ENCODE measurements at regions not wholly inside any gene's neighbourhood (a gene's known extent, or its start where the extent isn't known, plus 50 kb on each side); places are given as distances from the start of the nearest gene placed in this dataset.
"Not testable (repeated sequence)": the region's sequence is repeated elsewhere in the genome, so short reads cannot be mapped to it uniquely, and the experiment has no call there.

DNA sequence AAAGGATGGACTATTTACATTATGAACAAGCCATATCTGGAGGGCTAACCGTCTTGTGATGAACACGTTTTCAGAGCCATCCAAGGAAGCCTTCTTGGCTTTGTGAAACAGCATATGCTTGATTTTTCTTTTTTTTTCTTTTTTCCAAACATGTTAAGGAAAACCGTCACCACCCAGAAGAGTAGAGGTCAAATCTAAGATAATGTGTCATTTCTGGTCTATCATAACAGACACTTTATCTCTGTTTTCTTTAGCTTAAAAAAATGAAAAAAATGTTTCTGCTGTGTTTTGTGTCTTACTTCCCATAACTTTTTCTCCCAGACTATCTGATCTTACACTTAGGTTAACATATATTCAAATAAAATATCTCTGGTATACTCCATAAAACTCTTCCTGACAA is 76.1 kb upstream of the DGKB start:
- Histone ChIP-seq H3K36me3 (no peaks in the 10 kb centered on the region), H3K4me3 (no peak overlapping the region), H3K9me3 (no peaks in the 10 kb centered on the region), H3K27me3 (no peaks in the 10 kb centered on the region), H3K4me1 (peaks cover 0 to 6% of the 10 kb centered on the region in 2 donors), H3K27ac (no peak overlapping the region)
- no peak for TF ChIP-seq POLR2A (IDR thresholded peaks at IDR 0.05)
- TF ChIP-seq, protein P1, sequence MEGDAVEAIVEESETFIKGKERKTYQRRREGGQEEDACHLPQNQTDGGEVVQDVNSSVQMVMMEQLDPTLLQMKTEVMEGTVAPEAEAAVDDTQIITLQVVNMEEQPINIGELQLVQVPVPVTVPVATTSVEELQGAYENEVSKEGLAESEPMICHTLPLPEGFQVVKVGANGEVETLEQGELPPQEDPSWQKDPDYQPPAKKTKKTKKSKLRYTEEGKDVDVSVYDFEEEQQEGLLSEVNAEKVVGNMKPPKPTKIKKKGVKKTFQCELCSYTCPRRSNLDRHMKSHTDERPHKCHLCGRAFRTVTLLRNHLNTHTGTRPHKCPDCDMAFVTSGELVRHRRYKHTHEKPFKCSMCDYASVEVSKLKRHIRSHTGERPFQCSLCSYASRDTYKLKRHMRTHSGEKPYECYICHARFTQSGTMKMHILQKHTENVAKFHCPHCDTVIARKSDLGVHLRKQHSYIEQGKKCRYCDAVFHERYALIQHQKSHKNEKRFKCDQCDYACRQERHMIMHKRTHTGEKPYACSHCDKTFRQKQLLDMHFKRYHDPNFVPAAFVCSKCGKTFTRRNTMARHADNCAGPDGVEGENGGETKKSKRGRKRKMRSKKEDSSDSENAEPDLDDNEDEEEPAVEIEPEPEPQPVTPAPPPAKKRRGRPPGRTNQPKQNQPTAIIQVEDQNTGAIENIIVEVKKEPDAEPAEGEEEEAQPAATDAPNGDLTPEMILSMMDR (IDR thresholded peaks at IDR 0.05 in 4 of 5, conservative IDR thresholded peaks at IDR 0.05 in 1 of 5): no peak
- DNase-seq (no peak), ATAC-seq (no peak)
- intact Hi-C loops (cut with DNase I; ENCODE audit: low total_unique reads): no loop called here
- in situ Hi-C loops (cut with MboI; ENCODE audit: low sequenced_read_pairs in 4 of 4): no loop called here

DNA sequence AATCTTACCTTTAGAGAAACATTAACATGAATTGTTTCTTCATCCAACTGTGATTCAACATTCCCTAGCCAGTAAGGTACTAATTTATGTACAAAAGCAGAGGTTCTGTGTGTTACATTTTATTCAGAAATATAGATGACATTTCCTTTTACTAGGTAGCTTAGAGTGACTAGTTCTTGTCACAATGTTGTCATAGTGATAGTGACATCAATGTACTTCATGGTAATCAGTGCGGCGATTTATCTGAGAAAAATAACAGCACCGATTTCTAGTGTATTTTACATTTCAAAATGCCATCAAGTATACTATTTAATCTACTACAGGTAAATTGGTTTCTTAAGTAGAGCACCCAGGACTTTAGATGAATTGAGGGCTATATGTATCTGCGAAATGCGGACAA is 72.1 kb upstream of the DGKB start:
- intact Hi-C loops (cut with DNase I; ENCODE audit: low total_unique reads): no loop called here
- H3K9me3 ChIP-seq: no peaks in the 10 kb centered on the region
- H3K27ac ChIP-seq: no peak overlapping the region
- in situ Hi-C loops (cut with MboI; ENCODE audit: low sequenced_read_pairs in 4 of 4): no loop called here
- no peaks in the 10 kb centered on the region for H3K27me3 ChIP-seq
- DNase-seq: no peak
- TF ChIP-seq POLR2A (IDR thresholded peaks at IDR 0.05): no peak
- TF ChIP-seq, protein P1 (IDR thresholded peaks at IDR 0.05 in 4 of 5, conservative IDR thresholded peaks at IDR 0.05 in 1 of 5): no peak
- H3K36me3 ChIP-seq: no peaks in the 10 kb centered on the region
- peaks cover 0 to 6% of the 10 kb centered on the region in 2 donors for H3K4me1 ChIP-seq
- no peak overlapping the region for H3K4me3 ChIP-seq
- ATAC-seq: no peak

DNA sequence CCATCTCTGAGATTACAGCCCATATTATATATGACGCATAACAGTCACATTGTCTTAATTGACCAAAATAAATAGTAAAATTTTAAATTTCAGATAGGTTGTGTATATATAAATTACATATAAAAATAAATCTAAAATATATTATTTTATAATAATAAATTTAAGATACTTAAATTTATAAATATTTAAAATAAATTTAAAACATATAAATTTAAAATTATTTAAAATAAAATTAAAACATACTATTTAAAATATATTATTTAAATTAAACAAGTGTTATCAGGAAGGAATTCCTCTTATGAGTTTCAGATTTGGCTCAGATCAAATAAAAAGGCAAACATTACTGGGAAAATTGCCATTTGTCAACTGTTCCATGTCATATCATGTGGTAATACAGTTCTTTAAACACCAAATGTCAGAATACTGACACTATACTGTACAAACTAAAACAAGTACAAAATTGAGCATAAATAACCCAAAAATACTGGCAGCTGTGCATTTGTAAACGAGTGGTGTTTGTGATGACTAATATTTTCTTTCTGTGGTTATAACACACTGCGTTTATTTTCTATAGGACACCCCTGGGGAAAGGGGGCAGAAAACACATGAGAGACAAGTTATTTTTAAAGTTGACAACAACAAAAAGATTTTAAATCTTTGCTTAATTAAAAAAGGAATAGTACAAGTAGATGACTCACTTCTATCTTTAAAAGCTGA is 71.3 kb upstream of the DGKB start:
- Histone ChIP-seq H3K27me3 (no peaks in the 10 kb centered on the region), H3K4me3 (no peak overlapping the region), H3K27ac (no peak overlapping the region), H3K4me1 (peaks cover 0 to 6% of the 10 kb centered on the region in 2 donors), H3K9me3 (no peaks in the 10 kb centered on the region), H3K36me3 (no peaks in the 10 kb centered on the region)
- no peak for ATAC-seq
- no peak for TF ChIP-seq POLR2A (IDR thresholded peaks at IDR 0.05)
- TF ChIP-seq, protein P1 (IDR thresholded peaks at IDR 0.05 in 4 of 5, conservative IDR thresholded peaks at IDR 0.05 in 1 of 5): no peak
- DNase-seq: no peak
- intact Hi-C loops (cut with DNase I; ENCODE audit: low total_unique reads) (no loop called here), in situ Hi-C loops (cut with MboI; ENCODE audit: low sequenced_read_pairs in 4 of 4) (no loop called here)

DNA sequence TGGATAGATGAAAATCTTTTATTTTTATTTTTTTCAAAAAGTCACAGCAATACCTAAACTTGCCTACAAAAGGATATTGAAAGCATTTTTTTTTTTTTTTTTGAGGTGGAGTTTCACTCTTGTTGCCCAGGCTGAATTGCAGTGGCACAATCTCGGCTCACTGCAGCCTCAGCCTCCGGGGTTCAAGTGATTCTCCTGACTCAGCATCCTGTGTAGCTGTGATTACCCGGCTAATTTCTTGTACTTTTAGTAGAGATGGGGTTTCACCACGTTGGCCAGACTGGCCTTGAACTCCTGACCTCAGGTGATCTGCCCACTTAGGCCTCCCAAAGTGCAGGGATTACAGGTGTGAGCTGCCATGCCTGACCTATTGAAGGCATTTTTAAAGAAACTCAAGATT is 69.1 kb upstream of the DGKB start:
- H3K36me3 ChIP-seq; H3K27ac ChIP-seq; H3K27me3 ChIP-seq; intact Hi-C loops (cut with DNase I; ENCODE audit: low total_unique reads); ATAC-seq; DNase-seq; H3K4me3 ChIP-seq; H3K9me3 ChIP-seq; H3K4me1 ChIP-seq; in situ Hi-C loops (cut with MboI; ENCODE audit: low sequenced_read_pairs in 4 of 4): not testable (repeated sequence)

DNA sequence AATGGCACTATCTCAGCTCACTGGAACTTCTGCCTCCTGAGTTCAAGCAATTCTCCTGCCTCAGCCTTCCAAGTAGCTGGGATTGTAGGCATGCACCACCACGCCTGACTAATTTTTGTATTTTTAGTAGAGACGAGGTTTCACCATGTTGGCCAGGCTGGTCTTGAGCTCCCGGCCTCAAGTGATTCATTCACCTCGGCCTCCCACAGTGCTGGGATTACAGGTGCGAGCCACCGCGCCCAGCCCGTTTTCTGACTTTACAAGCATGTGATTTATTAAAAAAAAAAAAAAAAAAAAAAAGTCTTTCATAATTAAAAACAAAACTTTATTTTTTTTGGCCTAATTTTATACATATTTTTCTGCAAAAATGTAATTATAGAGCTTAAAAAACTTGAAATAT is 64.8 kb upstream of the DGKB start:
- DNase-seq; intact Hi-C loops (cut with DNase I; ENCODE audit: low total_unique reads): not testable (repeated sequence)

DNA sequence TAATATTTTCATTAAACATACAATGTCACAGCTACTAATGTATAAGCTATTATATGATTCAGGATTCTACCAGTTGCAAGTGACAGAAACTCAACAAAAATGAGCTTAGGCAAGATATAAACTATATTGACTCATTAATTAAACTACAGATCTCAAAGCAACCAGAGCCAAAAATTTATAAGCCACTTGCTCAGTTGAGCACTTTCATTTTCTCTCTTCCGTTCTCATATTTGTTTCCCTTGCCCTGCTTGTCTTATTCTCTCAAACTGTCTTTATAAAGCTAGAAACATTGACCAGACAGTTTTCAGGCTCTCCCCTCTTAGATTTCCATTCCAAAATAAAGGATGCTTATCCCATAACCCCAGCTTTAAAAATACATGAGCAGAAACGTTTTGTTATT is 60.2 kb upstream of the DGKB start:
- H3K36me3 ChIP-seq: no peaks in the 10 kb centered on the region
- ATAC-seq: no peak
- no peaks in the 10 kb centered on the region for H3K27me3 ChIP-seq
- DNase-seq: no peak
- TF ChIP-seq POLR2A (IDR thresholded peaks at IDR 0.05): no peak
- TF ChIP-seq, protein P1 (IDR thresholded peaks at IDR 0.05 in 4 of 5, conservative IDR thresholded peaks at IDR 0.05 in 1 of 5): no peak
- no peaks in the 10 kb centered on the region for H3K4me1 ChIP-seq
- H3K27ac ChIP-seq: no peak overlapping the region
- intact Hi-C loops (cut with DNase I; ENCODE audit: low total_unique reads): no loop called here
- in situ Hi-C loops (cut with MboI; ENCODE audit: low sequenced_read_pairs in 4 of 4): no loop called here
- H3K9me3 ChIP-seq: no peaks in the 10 kb centered on the region
- H3K4me3 ChIP-seq: peak overlapping the region in 1 of 4 donors; percentile 5

More for the DNA sequence above, 64.8 kb upstream of the DGKB start:
- H3K4me1 ChIP-seq; ATAC-seq; H3K27me3 ChIP-seq; H3K27ac ChIP-seq; in situ Hi-C loops (cut with MboI; ENCODE audit: low sequenced_read_pairs in 4 of 4); H3K4me3 ChIP-seq; H3K36me3 ChIP-seq; H3K9me3 ChIP-seq: not testable (repeated sequence)
